Keratinocyte (primary cell): ENCODE measurements at regions not wholly inside any gene's neighbourhood (a gene's known extent, or its start where the extent isn't known, plus 50 kb on each side); places are given as distances from the start of the nearest gene placed in this dataset.

Experiments used
- EZH2 ChIP-seq: IDR thresholded peaks from one replicate; pipeline ENCODE4 v1.6.1; 2012; ENCODE audit warnings: inconsistent platforms, mild to moderate bottlenecking, low read length, moderate library complexity
- TF ChIP-seq, protein P1 (sequence below), 3 experiments: IDR thresholded peaks in 1 of 3; conservative IDR thresholded peaks in 1 of 3; optimal IDR thresholded peaks in 1 of 3; 2 replicates in 2 of 3; 3 replicates in 1 of 3; pipeline versions ENCODE3 to v1.5.1; 2011; ENCODE audit warnings: low read length in 3 of 3, mild to moderate bottlenecking in 3 of 3, moderate library complexity in 2 of 3, control low read depth in 1 of 3, inconsistent platforms in 1 of 3; ENCODE audit not compliant: insufficient read depth in 2 of 3; ENCODE audit errors: extremely low read depth in 1 of 3

DNA sequence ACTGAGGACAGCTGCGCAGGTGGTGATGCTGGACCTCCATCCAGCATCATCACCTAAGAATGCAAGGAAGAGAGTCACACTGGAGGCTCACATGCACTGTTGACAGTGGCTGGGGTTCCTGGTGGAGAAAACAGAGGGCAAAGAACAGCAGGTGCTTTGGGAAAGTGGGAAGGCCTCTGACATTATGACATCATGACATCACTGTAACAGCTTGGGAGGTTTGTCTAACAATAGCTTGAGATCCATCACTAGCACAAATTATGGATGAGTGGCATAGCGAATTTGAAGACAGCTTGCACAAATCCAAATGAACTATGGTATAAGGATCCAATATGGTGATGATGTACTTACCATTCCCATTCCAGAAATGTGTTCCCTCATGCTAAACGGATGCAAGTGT, 226.5 kb upstream of the MPHOSPH6 start:
- TF ChIP-seq, protein P1, sequence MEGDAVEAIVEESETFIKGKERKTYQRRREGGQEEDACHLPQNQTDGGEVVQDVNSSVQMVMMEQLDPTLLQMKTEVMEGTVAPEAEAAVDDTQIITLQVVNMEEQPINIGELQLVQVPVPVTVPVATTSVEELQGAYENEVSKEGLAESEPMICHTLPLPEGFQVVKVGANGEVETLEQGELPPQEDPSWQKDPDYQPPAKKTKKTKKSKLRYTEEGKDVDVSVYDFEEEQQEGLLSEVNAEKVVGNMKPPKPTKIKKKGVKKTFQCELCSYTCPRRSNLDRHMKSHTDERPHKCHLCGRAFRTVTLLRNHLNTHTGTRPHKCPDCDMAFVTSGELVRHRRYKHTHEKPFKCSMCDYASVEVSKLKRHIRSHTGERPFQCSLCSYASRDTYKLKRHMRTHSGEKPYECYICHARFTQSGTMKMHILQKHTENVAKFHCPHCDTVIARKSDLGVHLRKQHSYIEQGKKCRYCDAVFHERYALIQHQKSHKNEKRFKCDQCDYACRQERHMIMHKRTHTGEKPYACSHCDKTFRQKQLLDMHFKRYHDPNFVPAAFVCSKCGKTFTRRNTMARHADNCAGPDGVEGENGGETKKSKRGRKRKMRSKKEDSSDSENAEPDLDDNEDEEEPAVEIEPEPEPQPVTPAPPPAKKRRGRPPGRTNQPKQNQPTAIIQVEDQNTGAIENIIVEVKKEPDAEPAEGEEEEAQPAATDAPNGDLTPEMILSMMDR (optimal IDR thresholded peaks at IDR 0.05 in 1 of 3, IDR thresholded peaks at IDR 0.05 in 1 of 3, conservative IDR thresholded peaks at IDR 0.05 in 1 of 3; ENCODE audit: extremely low read depth in 1 of 3, insufficient read depth in 2 of 3, low read length in 3 of 3), result no peak
- no peak for TF ChIP-seq EZH2
